22Rv1 (cell line): ENCODE measurements at regions not wholly inside any gene's neighbourhood (a gene's known extent, or its start where the extent isn't known, plus 50 kb on each side); places are given as distances from the start of the nearest gene placed in this dataset.

Experiments
- H3K27ac ChIP-seq: fragments of 450-650 bp; 2 replicates; pipeline ENCODE4 v1.5.1; 2017
- ZFX ChIP-seq: fragments of 450-650 bp; IDR thresholded peaks from 2 replicates; pipeline ENCODE4 v1.6.1; 2017; ENCODE audit warnings: antibody characterized with exemption, borderline replicate concordance
- TF ChIP-seq, protein P1 (sequence below): fragments of 450-650 bp; IDR thresholded peaks from 2 replicates; pipeline ENCODE4 v1.5.1; 2017; ENCODE audit warnings: mild to moderate bottlenecking

GRCh38 chr2:105610576-105611332 lies 134.0 kb upstream of the NCK2 start:
- H3K27ac ChIP-seq, result no peak overlapping the region
- no peak for TF ChIP-seq ZFX
- TF ChIP-seq, protein P1, sequence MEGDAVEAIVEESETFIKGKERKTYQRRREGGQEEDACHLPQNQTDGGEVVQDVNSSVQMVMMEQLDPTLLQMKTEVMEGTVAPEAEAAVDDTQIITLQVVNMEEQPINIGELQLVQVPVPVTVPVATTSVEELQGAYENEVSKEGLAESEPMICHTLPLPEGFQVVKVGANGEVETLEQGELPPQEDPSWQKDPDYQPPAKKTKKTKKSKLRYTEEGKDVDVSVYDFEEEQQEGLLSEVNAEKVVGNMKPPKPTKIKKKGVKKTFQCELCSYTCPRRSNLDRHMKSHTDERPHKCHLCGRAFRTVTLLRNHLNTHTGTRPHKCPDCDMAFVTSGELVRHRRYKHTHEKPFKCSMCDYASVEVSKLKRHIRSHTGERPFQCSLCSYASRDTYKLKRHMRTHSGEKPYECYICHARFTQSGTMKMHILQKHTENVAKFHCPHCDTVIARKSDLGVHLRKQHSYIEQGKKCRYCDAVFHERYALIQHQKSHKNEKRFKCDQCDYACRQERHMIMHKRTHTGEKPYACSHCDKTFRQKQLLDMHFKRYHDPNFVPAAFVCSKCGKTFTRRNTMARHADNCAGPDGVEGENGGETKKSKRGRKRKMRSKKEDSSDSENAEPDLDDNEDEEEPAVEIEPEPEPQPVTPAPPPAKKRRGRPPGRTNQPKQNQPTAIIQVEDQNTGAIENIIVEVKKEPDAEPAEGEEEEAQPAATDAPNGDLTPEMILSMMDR, result no peak

DNA sequence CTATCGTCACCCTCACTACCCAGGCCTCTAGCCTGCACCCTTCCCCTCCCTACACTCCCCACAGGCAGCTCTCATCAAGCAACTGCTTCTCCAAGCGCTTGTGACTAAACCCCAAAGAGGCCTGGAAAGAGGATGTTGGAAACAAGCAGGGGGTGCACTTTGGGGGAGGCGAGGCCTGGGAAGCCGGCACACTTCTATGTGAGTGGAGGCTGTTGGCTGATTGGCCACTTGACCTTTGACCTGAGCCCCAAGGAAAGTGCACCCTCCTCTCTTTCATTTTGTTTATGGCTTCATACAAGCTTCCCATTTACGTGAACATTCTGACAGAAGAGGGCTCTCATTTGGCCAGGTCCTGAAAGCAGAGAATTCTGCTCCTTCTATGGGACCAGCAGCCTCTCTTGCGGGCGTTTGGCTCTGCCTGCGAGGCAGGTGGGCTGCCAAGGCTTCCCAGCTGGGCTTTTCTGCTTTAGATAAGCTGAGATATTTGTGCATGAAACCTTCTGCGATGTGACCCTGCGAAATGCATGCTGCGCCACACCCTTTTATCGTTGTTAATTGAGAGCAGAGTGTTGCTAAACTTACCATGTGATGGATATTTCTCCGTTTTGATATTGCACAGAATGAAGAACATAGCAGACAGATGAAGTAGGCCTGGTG lies 134.8 kb upstream of the NCK2 start:
- no peak overlapping the region for H3K27ac ChIP-seq
- TF ChIP-seq ZFX, result no peak
- TF ChIP-seq, protein P1, result no peak

- no peak overlapping the region for H3K27ac ChIP-seq
- TF ChIP-seq, protein P1, result no peak
- TF ChIP-seq ZFX, result no peak
Observed at GRCh38 chr2:105607920-105608504, 136.7 kb upstream of the NCK2 start.

GRCh38 chr2:105606081-105606480 lies 138.6 kb upstream of the NCK2 start:
- TF ChIP-seq ZFX, result no peak
- TF ChIP-seq, protein P1, result no peak
- no peak overlapping the region for H3K27ac ChIP-seq

- H3K27ac ChIP-seq, result no peak overlapping the region
- TF ChIP-seq, protein P1, result no peak
- no peak for TF ChIP-seq ZFX
Observed at GRCh38 chr2:105604938-105605337, 139.8 kb upstream of the NCK2 start.

- no peak overlapping the region for H3K27ac ChIP-seq
- TF ChIP-seq, protein P1, result no peak
Observed at GRCh38 chr2:105600949-105601794, 143.5 kb upstream of the NCK2 start.
